ENCODE measurements at regions not wholly inside any gene's neighbourhood (a gene's known extent, or its start where the extent isn't known, plus 50 kb on each side); places are given as distances from the start of the nearest gene placed in this dataset.
"Not testable (repeated sequence)": the region's sequence is repeated elsewhere in the genome, so short reads cannot be mapped to it uniquely, and the experiment has no call there.

DNA sequence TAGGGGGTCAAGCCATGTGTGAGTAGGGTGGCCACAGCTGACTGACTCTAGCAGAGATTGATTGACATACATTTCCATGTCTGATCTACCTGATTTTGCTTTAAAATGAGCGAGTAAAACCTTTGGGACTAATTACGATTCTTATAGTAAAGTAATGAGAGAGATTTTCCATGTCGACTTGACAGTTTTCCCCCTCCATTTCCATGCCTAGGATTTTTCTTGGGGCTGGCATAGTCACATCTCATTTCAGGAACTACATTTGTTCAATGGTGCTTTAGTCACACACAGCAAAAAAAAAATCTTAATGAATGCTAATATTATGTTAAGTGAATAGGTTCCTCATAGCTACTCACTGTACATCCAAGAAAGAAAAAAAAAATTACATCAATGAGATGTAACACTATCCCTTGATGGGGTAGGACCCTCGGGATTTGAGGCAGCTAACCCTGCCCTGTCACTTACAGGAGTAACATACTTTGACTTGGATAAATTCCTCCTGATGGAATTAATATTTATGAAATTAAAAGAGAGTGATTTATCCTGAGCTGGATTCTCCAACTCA, 690.9 kb downstream of the TDRD15 start:
- no peak for DNase-seq

DNA sequence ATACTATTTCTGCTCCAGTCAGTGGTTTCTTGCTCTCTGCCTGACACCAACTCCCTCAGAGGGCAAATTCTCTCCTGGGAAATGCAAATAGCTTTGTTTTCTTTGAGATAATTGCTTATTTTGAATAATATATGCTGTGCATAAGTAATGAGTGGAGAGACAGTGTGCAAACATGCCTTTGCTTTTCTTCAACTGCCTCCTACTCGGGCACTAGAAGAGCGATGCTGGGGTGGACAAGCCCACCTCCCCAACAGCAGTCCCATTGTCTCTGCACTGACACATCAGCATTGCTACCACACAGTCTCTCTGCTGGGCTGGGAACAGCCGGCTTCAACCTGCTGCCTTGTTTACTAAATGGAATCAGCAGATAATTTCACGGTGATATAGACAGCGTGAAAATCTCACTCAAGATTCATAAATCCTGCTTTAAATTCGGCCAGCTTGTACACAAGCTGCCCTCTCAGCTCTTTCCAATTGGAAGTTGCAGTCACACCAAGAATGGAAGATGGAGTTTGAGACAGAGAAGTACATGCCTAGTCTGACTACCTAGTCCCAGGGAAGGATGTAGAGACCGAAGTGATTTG, 694.5 kb downstream of the TDRD15 start:
- DNase-seq = no peak

DNA sequence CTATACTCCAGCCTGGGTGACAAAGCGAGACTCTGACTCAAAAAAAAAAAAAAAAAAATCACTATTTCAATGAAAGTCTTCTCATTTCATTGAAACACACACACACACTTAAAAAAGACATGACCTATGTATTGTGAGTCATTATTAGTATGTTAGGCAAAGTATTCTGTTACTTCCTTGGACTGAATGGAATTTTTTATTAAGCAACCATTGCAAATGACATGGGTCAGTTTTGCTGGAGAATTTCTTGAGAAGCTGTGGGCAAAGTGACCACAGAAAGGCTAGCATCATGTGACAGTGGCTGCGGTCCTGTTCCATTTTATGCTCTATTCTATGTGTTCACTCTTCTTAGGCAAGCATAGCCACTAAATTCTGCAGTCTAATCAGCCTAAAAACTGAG, 695.7 kb downstream of the TDRD15 start:
- no peak for DNase-seq

DNA sequence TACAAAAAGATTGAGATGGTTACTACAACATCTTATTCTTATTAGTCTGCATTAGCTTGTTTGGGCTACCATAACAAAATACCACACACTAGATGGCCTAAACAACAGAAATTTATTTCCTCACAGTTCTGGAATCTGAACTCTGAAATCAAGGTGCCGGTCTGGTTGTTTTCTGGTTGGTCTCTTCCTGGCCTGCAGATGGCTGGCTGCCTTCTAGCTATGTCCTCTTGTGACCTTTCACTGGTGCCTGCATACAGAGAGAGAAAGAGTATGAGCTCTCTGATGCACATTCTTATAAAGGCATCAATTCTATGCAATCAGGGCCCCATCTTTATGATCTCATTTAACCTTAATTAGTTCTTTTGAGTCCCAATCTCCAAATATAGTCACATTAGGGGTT, 696.5 kb downstream of the TDRD15 start:
- no peak for DNase-seq

DNA sequence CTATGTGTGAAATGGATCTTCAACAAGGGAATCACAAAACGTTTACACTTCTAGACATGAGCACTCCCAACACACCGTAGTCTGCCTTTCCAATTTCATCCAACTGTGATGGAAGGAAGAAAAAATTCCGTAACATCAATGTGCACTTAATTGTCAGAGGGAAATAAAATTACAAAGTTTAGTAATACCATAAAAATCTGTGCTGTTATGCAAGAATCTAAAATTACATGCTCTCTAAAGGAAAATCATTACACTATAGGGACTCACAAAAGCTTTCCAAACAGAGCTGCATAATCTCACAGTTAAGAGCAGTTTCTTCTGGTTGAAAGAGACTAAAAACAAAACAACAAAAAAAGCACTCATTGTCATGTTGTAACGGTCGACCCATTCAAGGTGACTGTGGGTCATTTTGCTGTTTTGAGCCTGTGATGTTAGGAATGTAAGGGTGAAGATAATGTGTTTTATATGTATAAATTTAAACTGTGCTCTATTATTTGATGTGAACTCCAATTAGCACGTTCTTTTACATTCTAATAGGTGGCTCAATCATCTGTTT, 698.0 kb downstream of the TDRD15 start:
- no peak for DNase-seq

DNA sequence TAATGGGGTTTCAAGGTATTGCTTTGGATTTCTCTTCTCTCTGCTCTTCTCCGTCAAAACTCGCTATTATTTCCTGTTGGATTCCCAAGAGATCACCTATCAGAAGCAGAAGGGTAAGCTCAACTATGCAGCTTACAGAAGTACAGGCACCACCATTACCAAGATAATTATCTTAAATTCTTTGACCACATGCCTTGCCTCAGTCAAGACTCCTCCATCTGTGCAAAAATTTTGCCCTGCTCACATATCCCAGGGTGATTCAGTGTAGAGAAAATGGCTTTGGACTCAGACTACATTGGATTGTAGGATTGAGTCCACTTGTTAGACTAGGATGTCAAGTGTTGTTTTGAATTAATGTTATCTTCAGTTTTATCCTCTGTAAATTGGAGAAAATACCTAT, 698.7 kb downstream of the TDRD15 start:
- DNase-seq = no peak

DNA sequence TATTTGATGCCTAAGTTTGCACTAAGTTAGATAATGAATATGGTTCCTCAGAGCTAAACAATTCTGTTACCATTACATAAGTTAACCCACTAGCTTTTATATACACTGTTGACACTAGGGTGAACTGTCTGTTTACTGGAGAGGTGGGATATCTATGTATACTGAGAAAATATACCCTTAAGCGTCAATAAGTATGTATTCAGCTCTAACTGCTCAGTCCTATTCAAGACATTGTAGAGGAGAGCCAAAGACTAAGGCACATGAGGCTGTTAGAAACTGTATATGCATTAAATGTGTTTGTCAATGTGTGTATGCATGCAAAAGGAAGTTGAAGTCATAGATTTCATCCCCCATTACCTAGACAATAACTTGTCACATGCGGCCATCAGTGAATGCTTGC, 710.0 kb downstream of the TDRD15 start:
- no peak for DNase-seq

DNA sequence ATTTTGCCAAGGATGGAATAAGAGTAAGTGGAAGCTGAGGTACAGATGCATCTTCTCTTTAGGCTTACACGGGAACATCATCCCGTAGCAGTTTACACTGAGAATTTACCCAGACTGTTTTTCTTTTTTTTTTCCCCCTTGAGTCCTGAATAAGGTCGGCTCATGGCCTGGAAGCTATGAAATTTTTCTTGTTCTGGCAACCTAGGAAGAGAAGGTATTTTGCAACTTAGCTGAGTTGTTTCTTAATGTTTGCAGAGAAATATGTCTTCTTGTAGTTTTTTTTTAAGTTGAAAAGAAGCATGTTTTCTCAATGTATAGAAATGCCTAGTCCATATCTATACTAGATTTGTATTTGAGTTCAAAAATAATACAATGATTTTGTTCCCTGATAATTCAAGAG, 712.5 kb downstream of the TDRD15 start:
- no peak for DNase-seq

DNA sequence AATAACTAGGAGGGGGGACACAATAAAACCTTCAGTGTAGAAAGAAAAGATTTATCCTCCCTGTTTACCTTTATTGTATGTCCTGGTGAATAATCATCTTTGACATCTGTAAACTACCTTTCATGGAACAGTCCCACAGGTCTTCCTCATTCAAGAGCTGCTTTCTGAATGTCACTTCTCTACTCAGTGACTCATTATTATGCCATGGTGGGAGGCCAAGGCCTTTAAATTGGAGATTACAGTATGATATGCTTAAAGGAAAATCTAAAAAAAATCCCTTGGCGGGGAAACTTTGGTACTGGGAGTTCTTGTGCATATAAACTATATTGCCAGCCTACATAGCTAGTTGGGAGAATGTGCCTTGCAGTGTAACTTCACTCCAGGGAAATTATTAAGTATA, 713.0 kb downstream of the TDRD15 start:
- no peak for DNase-seq

DNA sequence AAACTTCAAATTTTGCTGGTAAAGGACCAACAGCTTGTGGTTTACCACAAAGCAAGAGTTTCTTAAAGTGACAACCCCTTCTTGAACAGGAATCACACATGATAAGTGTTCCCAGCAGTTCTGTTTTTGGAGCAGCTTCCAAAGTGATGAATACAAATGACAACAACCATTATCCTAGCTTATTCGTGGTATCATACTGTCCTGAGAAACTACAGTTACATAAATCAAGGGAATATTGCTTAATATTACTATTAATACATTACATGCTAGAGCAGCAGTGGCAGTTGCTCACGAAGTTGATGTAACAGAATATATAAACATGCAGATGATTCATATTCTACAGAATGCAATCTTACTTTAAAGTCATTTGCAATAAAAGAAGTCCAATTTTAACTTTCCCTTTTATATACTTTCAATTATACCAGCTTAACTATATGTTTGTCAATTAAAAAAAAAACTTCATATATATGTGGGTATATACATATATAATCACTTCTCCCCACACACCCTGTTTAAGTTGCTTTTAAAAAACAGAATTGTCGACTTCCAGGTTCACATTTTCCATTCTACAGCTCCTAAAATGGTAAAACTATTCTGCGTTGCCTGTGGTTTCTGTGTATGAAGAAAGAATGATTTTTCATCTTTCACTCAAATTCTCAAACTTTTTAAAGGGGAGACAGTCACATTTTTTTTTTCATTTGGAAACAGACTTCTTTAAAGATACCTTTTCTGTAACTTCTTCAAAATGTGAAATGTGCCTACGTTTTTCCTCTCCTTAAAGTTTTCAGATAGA, 713.6 kb downstream of the TDRD15 start:
- no peak for DNase-seq

DNA sequence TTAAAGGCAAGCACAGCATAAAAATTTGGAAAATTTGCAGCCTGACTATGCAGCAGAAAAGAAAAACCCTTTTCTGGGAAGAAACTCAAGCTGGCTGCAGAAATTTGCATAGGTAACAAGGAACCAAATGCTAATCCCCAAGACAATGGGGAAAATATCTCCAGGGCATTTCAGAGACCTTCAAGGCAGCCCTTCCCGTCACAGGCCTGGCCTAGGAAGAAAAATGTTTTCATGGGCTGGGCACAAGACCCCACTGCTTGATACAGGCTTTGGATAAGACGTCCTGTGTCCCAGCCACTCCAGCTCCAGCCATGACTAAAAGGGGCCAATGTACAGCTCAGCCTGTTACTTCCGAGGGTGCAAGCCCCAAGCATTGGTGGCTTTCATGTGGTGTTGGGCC, 717.6 kb downstream of the TDRD15 start:
- DNase-seq = no peak

DNA sequence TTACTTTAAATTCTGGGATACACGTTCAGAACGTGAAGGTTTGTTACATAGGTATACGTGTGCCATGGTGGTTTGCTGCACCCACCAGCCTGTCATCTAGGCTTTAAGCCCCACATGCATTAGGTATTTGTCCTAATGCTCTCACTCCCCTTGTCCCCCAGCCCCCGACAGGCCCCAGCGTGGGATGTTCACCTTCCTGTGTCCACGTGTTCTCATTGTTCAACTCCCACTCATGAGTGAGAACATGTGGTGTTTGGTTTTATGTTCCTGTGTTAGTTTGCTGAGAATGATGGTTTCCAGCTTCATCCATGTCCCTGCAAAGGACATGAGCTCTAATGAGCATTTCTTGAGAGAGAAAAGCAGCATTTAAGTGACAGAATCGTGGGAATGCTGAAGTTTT, 726.6 kb downstream of the TDRD15 start:
- not testable (repeated sequence) for DNase-seq

DNA sequence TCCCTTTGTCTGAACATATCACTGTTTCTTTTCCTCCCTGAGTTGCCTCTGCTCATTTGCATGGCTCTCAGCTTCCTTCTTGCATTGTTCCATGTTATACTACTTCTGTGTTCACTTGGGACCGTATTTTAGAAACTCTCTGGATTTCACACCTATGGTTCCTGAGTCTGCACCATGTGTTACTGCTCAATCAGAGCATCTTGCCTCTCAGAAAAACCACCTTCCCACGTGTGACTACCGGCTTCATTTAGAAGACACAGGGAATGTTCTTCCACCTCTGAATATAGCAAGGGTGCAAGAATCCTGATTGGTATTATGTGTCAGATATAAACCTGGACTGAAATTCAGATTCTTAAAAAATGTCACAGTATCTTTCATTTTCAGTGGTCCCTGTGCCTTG, 731.2 kb downstream of the TDRD15 start:
- no peak for DNase-seq

DNA sequence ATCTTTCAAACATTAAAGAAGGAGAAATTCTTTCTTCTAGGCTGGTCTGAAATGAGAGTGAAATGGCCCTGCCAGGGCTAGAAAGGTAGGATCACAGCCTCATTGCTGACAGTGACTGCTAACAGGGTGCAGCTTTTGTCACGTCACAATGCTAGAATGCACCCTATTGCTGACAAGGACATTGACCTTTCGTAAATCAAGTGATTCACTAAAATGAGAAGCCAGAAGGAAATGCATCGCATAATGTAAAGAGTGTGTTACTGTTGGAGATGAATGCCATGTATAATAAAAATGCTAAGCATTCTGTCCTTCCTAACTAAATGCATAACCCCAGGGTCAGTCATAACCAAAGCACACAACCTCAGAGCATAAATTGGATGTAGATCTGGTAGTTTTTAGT, 732.9 kb downstream of the TDRD15 start:
- DNase-seq = no peak

DNA sequence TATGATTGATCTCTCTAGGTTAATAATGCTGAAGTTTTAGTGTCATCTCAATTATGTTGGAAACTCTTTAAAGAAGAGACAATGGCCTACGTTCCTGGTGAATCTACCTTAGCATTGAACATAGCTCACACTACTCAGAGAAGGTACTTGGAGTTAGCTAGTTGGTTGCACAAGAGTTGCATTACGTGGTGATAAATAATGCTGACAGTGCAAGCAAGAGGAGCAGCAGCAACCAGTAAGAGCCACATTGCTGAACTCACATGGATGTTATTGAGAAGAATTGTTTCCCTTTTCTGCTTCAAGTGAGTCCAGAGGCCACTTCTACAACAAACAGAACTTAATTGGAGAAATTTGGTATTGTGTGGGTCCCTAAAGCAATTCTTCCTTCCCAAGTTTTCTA, 737.1 kb downstream of the TDRD15 start:
- DNase-seq = peak; percentile 9

DNA sequence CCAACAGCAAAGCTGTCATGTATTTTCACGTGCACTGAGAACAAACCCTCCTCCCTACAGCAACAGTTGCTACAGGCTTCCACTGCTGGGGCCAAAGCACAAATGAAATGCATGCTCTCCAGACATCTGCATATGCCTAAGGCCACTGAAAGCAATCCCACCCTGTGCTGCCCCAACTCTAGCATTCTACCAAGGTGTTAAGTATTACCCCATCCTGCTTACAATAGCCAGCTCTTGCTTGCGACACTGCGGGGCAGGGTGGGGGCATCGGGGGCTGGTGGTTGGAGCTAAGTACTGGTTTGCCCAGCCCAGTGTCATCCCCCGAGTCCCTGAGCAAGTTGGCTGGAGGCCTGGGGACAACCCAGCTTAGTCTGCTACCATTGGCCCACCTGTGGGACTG, 742.5 kb downstream of the TDRD15 start:
- DNase-seq = no peak

DNA sequence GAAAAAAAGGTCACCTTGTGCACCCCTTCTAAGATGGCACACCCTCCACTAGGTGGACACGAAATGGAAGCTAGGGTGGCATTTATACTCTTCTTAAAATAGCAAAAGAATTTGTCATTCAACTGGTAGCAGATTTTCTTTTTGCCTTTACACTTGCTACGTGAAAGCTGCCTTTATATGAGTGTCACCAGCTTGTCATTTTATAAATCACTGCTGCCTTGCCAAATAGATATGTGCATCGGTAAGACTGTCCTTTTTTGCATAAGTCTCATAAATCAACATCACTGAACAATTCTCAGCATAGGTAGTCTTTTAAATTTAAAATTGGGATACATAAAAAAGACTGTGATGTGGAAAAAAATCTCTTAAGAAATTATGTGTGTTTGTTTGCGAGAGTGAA, 764.1 kb downstream of the TDRD15 start:
- DNase-seq = no peak

DNA sequence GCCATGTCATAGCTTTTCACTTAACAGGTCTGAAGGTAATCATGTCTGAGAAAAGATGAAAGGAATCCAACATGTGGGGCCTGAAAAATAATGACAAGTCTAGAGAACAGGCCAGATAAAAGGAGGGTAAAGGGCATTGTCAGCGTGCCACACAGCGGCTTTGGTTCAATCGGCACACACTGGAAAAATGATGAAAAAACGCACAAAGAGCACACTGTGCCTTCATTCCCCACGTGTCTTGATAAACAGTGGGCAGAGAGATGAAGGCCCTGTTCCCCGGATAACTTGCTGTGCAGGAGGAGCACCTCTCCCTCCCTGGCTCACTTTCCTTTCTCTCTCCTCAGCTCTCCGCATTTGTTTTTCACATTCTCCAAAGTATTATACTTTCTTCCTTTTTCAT, 766.3 kb downstream of the TDRD15 start:
- no peak for DNase-seq

DNA sequence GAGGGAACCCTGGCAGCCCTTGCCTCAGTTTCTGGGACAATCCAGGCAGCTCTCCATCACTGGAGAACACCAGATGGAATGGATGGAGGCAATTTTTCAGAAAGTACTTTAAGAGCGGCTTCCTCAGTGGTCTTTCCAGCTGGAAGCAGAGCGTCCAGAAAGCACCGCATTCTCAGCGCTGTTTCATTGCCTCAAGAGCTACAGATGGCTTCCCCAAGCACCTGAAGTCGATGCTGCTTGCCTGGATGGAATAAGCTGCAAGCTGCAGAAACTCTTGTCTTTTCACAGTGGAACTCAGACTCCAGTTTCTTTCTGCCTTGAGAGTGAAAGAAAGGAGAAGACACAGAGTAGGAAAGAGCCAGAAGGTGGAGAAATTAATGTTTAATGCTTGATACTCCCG, 766.9 kb downstream of the TDRD15 start:
- DNase-seq = no peak

DNA sequence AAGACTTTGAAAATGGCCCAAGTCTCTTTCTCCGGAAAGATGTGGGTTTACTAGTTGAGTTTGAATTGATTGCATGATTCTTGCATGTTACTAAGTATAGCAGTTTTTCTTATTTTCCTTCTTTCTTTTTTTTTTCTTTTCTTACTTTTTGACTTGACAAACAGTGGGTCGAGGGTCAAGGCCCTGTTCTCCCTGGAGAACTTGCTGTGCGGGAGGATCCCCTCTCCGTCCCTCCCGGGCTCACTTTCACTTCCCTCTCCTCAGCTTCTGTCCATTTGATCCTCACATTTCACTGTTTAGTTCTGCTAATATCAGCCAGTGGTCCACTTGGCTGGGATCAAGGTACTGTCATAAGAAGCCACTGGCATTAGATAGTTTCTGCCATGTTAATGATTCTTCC, 767.4 kb downstream of the TDRD15 start:
- DNase-seq = no peak

DNA sequence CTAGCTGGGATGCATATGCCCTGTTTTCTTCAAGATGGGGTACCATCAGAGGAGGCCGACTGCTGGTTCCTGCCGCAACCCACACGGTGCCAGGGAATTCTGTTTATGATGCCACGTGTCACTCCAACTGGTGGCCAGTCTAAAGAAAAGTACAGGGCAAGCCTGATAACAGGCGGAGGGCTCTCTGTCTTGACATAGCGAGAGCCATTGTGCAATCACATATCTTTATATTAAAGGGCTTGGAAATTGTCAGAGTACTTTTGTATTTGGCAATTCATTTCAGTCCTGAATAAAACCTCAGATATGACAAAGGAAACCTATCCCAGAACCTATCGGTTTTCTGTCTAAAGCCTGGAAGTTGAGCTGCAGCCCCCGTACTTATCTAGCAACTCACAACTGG, 768.4 kb downstream of the TDRD15 start:
- no peak for DNase-seq

DNA sequence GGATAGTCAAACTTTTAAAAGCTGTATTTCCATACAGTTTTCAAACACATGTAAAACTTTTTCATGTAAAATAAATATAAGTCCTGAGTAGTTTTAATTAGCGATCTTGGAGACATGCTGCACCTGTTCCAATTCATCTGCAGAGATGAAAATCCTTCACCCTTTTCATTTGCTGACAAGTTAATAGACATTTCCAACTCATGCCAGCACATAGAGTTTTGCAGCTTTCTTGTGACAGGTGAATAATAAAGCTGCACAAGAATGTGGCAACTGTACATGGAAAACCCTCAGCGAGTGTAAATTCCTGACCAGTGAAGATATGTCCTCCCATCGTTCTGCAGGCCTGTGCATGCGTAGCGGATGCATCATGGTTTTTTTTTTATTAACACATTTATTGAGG, 771.4 kb downstream of the TDRD15 start:
- DNase-seq = no peak

DNA sequence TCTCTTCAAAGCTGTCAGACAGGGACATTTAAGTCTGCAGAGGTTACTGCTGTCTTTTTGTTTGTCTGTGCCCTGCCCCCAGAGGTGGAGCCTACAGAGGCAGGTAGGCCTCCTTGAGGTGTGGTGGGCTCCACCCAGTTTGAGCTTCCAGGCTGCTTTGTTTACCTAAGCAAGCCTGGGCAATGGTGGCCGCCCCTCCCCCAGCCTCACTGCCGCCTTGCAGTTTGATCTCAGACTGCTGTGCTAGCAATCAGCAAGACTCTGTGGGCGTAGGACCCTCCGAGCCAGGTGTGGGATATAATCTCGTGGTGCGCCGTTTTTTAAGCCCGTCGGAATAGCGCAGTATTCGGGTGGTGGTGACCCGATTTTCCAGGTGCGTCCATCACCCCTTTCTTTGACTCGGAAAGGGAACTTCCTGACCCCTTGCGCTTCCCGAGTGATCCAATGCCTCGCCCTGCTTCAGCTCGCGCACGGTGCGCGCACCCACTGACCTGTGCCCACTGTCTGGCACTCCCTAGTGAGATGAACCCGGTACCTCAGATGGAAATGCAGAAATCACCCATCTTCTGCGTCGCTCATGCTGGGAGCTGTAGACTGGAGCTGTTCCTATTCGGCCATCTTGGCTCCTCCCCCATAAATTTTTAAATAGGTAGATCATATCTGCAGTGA, 785.1 kb downstream of the TDRD15 start:
- DNase-seq = not testable (repeated sequence)

All from DMS53 (cell line).